ENCODE measurements at regions not wholly inside any gene's neighbourhood (a gene's known extent, or its start where the extent isn't known, plus 50 kb on each side); places are given as distances from the start of the nearest gene placed in this dataset.

DNA sequence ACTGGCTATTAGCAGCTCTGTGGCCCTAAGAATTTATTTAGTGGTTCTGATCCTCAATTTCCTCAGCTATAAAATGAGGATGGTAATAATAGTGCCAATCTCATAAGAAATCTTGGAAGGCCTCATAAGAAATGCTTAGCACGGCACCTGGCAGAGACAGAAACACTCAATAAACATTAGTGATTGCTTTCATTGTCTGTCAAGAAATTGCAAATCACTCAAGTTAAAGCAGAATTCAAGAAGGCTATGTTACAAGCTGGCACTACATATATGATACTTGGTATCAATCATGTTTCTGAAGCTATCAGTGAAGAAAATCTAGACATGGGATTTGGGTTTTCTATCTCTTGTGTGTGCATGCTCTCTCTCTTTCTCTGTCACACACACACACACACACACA is 267.7 kb upstream of the KCNIP4 start:
- TF ChIP-seq, protein P1, sequence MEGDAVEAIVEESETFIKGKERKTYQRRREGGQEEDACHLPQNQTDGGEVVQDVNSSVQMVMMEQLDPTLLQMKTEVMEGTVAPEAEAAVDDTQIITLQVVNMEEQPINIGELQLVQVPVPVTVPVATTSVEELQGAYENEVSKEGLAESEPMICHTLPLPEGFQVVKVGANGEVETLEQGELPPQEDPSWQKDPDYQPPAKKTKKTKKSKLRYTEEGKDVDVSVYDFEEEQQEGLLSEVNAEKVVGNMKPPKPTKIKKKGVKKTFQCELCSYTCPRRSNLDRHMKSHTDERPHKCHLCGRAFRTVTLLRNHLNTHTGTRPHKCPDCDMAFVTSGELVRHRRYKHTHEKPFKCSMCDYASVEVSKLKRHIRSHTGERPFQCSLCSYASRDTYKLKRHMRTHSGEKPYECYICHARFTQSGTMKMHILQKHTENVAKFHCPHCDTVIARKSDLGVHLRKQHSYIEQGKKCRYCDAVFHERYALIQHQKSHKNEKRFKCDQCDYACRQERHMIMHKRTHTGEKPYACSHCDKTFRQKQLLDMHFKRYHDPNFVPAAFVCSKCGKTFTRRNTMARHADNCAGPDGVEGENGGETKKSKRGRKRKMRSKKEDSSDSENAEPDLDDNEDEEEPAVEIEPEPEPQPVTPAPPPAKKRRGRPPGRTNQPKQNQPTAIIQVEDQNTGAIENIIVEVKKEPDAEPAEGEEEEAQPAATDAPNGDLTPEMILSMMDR (IDR thresholded peaks at IDR 0.05; ENCODE audit: control insufficient read depth, insufficient read depth, low read depth, low read length, missing control alignments) = no peak
- no peak overlapping the region for H3K4me3 ChIP-seq (ENCODE audit: control insufficient read depth, low read depth, low read length)
- no peak for DNase-seq (ENCODE audit: low read depth)

DNA sequence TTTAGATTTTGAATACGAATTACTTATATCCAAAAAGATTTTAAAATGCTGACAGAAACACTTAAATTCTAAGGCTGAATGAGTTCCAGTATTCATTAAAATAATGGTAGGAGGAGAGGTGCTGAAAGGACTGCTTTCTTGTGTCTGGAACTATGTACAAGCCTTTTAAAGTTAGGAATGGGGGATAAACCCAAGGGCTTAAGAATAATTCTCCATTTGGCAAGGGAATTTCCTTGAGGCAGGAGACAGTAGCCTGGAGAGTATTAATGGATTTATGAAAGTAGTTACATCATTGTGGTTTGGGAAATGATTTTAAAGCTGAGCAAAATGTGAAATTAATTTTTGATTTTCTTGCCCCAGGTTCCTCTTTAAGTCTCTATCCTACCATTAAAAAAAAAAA is 266.5 kb upstream of the KCNIP4 start:
- no peak overlapping the region for H3K4me3 ChIP-seq (ENCODE audit: control insufficient read depth, low read depth, low read length)

DNA sequence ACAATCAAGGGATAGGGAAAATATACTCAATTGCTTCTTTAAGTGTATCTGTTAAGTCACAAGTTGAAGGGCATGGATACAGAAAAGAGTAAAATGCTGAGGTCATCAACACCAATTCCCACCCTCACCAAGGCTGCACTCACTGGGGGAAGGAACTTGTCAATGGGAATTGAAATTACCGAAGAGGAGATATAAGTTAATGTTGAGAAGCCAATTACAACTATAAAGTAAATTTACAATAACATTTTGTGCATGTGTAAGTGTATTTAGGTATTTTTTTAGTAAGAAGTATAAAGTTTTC is 255.1 kb upstream of the KCNIP4 start:
- DNase-seq (ENCODE audit: low read depth) = no peak
- H3K4me3 ChIP-seq (ENCODE audit: control insufficient read depth, low read depth, low read length) = no peak overlapping the region
- TF ChIP-seq, protein P1 (IDR thresholded peaks at IDR 0.05; ENCODE audit: control insufficient read depth, insufficient read depth, low read depth, low read length, missing control alignments) = no peak

More for the DNA sequence above, 266.5 kb upstream of the KCNIP4 start:
- TF ChIP-seq, protein P1 (IDR thresholded peaks at IDR 0.05; ENCODE audit: control insufficient read depth, insufficient read depth, low read depth, low read length, missing control alignments) = no peak
- DNase-seq (ENCODE audit: low read depth) = no peak

DNA sequence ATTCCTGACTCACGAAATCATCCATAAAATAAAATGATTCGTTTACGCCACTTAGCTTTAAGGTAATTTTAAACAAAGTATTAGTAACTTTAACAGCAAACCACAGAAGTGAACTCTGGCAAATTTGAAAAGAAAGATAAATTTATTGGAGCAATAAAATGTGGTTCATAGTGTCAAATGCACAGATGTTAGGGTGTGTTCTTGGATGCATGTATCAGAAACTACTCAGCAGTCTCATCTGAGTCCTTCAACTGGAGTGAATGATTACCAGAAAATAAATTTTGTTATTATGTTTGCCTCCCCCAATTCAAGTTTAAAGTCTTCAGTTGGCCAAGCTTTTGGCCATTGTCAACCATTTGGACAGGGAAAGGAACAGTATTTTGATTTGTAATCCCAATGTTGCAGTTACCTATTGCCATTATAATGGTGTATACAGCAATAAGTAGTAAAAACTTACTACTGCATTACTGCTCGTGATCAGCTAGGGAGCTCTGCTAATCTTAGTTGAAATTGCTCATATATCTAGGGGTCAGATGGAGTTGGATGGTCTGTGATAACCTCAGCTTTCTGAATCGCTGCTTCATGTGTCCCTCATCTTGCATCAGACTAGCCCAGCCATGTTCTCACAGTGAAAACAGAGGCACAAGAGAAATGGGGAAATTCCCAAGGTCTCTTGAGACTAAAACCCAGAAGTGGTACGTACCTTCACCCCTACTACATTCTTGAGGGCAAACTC is 254.6 kb upstream of the KCNIP4 start:
- H3K4me3 ChIP-seq (ENCODE audit: control insufficient read depth, low read depth, low read length) = no peak overlapping the region
- DNase-seq (ENCODE audit: low read depth) = no peak
- TF ChIP-seq, protein P1 (IDR thresholded peaks at IDR 0.05; ENCODE audit: control insufficient read depth, insufficient read depth, low read depth, low read length, missing control alignments) = no peak

DNA sequence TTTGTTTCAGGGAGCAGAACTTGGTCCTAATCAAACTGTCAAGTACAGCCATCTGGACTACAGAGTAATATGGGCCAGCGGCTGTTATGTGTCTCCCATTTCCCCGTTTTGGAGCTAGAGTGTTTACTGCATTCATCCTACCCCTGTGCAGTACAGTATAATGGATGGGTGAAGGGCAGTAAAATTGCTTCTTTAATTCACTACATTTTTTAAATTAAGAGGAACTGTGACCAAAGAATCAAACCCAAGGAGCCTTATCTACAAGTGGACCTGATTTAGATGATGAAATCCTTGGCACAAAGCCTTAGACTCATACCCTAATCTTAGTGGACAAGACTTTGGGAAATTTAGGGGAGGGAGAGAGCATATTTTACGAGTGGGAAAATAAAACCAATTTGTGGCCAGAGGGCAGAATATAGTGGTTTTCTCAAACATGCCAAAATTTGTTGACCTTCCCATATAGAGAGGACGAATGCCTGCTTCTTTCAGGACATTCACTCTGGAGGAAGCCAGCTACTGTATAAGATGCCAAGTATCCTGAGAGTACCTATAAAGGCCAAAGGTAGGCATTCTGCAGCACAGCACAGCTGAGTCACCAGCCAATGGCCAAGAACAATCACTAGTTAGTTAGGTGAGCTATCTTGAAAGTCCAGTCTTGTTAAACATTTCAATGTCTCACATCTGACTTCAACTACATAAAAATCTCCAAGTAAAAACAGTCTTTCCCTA is 253.8 kb upstream of the KCNIP4 start:
- DNase-seq (ENCODE audit: low read depth) = peak; percentile 35

DNA sequence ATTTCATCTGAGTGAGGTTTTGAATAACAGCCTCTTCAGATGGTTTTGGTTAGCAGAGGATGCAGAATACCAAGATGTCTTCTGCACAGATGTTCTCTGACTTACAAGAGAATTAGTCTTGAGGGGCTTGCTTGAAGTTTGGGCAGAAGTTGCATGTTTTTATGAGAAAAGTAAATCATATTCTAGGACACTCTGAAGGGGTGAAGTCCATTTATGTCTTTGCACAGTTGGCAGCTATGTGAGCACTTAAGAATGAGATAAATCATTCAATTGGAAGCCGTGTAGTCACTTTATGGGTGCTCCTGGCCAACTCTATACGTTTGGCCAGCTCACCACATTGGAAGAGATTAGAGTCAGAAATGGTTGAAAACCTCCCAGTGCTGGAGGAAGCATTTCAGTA is 252.7 kb upstream of the KCNIP4 start:
- no peak overlapping the region for H3K4me3 ChIP-seq (ENCODE audit: control insufficient read depth, low read depth, low read length)
- TF ChIP-seq, protein P1 (IDR thresholded peaks at IDR 0.05; ENCODE audit: control insufficient read depth, insufficient read depth, low read depth, low read length, missing control alignments) = no peak
- DNase-seq (ENCODE audit: low read depth) = no peak

More for the DNA sequence above, 253.8 kb upstream of the KCNIP4 start:
- H3K4me3 ChIP-seq (ENCODE audit: control insufficient read depth, low read depth, low read length) = no peak overlapping the region
- TF ChIP-seq, protein P1 (IDR thresholded peaks at IDR 0.05; ENCODE audit: control insufficient read depth, insufficient read depth, low read depth, low read length, missing control alignments) = no peak
